Stomach (tissue), 8 donors: ENCODE measurements at regions not wholly inside any gene's neighbourhood (a gene's known extent, or its start where the extent isn't known, plus 50 kb on each side); places are given as distances from the start of the nearest gene placed in this dataset.

Source experiments
- DNase-seq, 2 donors: peaks; one replicate each; pipeline versions ENCODE4 v3.0.0 to v3.0.0-alpha.2; 2013 to 2019
- H3K27ac ChIP-seq, 5 donors: fragments of 200-600 bp in 4 of 5; sonication (generic) in 4 of 5; one replicate each; pipeline ENCODE4 v1.5.1; 2013 to 2019; ENCODE audit warnings: mild to moderate bottlenecking in 1 of 5, moderate library complexity in 1 of 5
- H3K27me3 ChIP-seq, 3 donors: fragments of 200-600 bp; sonication (generic); one replicate each; pipeline ENCODE4 v1.5.1; 2017 to 2019; ENCODE audit warnings: mixed run types in 1 of 3
- H3K36me3 ChIP-seq, 4 donors: fragments of 200-600 bp; sonication (generic); 1 replicate in 3 of 4; 2 replicates in 1 of 4; pipeline ENCODE4 v1.5.1; 2016 to 2019
- H3K4me1 ChIP-seq, 4 donors: fragments of 200-600 bp; sonication (generic); one replicate each; pipeline ENCODE4 v1.5.1; 2016 to 2019
- H3K4me3 ChIP-seq, 4 donors: fragments of 200-600 bp; sonication (generic) in 3 of 4; one replicate each; pipeline ENCODE4 v1.5.1; 2016 to 2019; ENCODE audit warnings: mild to moderate bottlenecking in 1 of 4
- H3K9me3 ChIP-seq, 4 donors: fragments of 200-600 bp; sonication (generic); one replicate each; pipeline ENCODE4 v1.5.1; 2016 to 2019
- CTCF ChIP-seq, 7 experiments: fragments of 450-650 bp in 4 of 7; fragments of 200-600 bp in 3 of 7; sonication (generic) in 3 of 7; IDR thresholded peaks; one replicate each; pipeline ENCODE4 v1.5.1; 2016 to 2019; ENCODE audit warnings: antibody characterized with exemption in 7 of 7, control low read depth in 2 of 7, mild to moderate bottlenecking in 1 of 7
- EP300 ChIP-seq: sonication (generic); formaldehyde crosslinking; IDR thresholded peaks from one replicate; pipeline ENCODE4 v1.6.1; 2017; ENCODE audit warnings: antibody characterized with exemption
- POLR2A ChIP-seq, 4 donors: fragments of 450-650 bp; IDR thresholded peaks; one replicate each; pipeline ENCODE4 v1.6.1; 2016; ENCODE audit warnings: antibody characterized with exemption in 4 of 4, control low read depth in 2 of 4, mild to moderate bottlenecking in 1 of 4, moderate library complexity in 1 of 4
- POLR2AphosphoS5 ChIP-seq, 3 donors: sonication (generic); formaldehyde crosslinking; IDR thresholded peaks; one replicate each; pipeline ENCODE4 v1.6.1; 2016; ENCODE audit warnings: antibody characterized with exemption in 3 of 3
- WGBS, 5 donors: extraction: QIAGEN DNeasy Blood & Tissue Kit in 3 of 5; methylation state at CpG; one replicate each; pipeline versions ENCODE4 v1.1.5 to v1.1.7; 2013 to 2018; 5-methylcytosine and 5-hydroxymethylcytosine counted together
- intact Hi-C: fragments of 100-400 bp; cut with DNase I; formaldehyde crosslinking; loops from one replicate; pipeline ENCODE4 v1.15.1; 2023; ENCODE audit warnings: low total_unique reads
- donor health status: healthy with polysubstance abuse.
- donor health status: Bipolar disorder and iron deficiency.
- donor health status: healthy.

- DNase-seq, result no peak
- no peaks in the 10 kb centered on the region for H3K4me1 ChIP-seq
- no peaks in the 10 kb centered on the region for H3K9me3 ChIP-seq
- H3K27me3 ChIP-seq, result peaks cover 4 to 79% (median 22%) of the 10 kb centered on the region in 3 donors
- WGBS, 5 donors, result 50 to 73% (median 68%) methylated on average over 1 of the region's 1 CpG
- intact Hi-C loops, result no loop called here
- H3K36me3 ChIP-seq, result no peaks in the 10 kb centered on the region
- no peak overlapping the region for H3K27ac ChIP-seq
- H3K4me3 ChIP-seq, result no peak overlapping the region
- TF ChIP-seq CTCF (IDR thresholded peaks at IDR 0.05), result no peak
- TF ChIP-seq EP300, result no peak
- no peak for TF ChIP-seq POLR2A (IDR thresholded peaks at IDR 0.05)
- TF ChIP-seq POLR2AphosphoS5 (IDR thresholded peaks at IDR 0.05), result no peak
These were observed 195.4 kb upstream of the LHX5 start for GRCh38 chr12:113667095-113667494.

DNA sequence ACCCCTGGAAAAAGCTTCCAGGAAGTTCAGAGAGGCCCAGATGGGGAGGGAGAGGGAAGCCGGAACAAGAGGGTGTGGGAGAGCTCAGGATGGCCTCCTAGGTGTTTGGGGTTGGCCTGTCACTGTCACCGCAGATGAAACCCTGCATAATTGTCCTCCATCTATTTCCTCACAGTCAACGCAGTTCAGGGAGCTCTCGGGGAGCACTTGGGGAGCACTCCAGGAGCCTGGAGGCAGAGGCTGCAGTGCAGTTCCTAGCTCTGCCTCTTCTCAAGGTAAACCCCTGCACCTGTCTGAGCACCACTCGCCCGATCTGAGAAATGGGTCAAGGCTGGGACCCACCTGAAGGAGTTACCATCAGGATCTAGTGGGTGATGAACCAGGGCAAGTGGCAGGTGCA lies 194.6 kb upstream of the LHX5 start:
- Histone ChIP-seq H3K27ac (no peak overlapping the region), H3K4me1 (no peaks in the 10 kb centered on the region), H3K9me3 (no peaks in the 10 kb centered on the region), H3K27me3 (peaks cover 4 to 73% (median 22%) of the 10 kb centered on the region in 3 donors), H3K36me3 (no peaks in the 10 kb centered on the region), H3K4me3 (no peak overlapping the region)
- TF ChIP-seq POLR2A (IDR thresholded peaks at IDR 0.05), result no peak
- no peak for TF ChIP-seq EP300
- no peak for TF ChIP-seq POLR2AphosphoS5 (IDR thresholded peaks at IDR 0.05)
- no peak for TF ChIP-seq CTCF (IDR thresholded peaks at IDR 0.05)
- intact Hi-C loops, result no loop called here
- no peak for DNase-seq
- 68 to 79% (median 74%) methylated on average over 5 to 6 of the region's 6 CpGs for WGBS, 5 donors

DNA sequence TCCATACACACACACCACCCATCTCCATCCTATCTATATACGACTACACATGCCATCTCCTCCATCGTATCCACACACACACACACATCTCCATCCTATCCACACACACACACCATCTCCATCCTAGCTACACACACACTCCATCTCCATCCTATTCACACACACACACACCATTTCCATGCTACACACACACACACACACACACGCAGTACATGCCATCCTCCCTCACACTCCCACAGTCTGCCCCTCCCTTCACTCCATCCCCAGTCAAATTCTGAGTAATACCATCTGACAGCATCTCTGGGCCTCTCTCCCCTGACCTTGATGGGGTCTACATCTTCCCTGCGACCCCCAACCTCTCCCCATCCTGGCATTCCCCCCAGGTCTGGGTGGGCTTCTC lies 193.8 kb upstream of the LHX5 start:
- intact Hi-C loops, result no loop called here
- no peak for DNase-seq
- no peak for TF ChIP-seq CTCF (IDR thresholded peaks at IDR 0.05)
- no peak for TF ChIP-seq POLR2AphosphoS5 (IDR thresholded peaks at IDR 0.05)
- no peak for TF ChIP-seq EP300
- TF ChIP-seq POLR2A (IDR thresholded peaks at IDR 0.05), result no peak
- 79 to 86% (median 82%) methylated on average over 4 of the region's 4 CpGs for WGBS, 5 donors
- H3K36me3 ChIP-seq, result no peaks in the 10 kb centered on the region
- peaks cover 4 to 65% (median 22%) of the 10 kb centered on the region in 3 donors for H3K27me3 ChIP-seq
- no peak overlapping the region for H3K4me3 ChIP-seq
- H3K9me3 ChIP-seq, result no peaks in the 10 kb centered on the region
- no peaks in the 10 kb centered on the region for H3K4me1 ChIP-seq
- no peak overlapping the region for H3K27ac ChIP-seq

- no peaks in the 10 kb centered on the region for H3K36me3 ChIP-seq
- intact Hi-C loops, result no loop called here
- H3K9me3 ChIP-seq, result no peaks in the 10 kb centered on the region
- H3K27me3 ChIP-seq, result peaks cover 4 to 57% (median 13%) of the 10 kb centered on the region in 3 donors
- WGBS, 5 donors, result 11 to 27% (median 20%) methylated on average over 6 of the region's 6 CpGs
- H3K4me3 ChIP-seq, result no peak overlapping the region
- no peak overlapping the region for H3K27ac ChIP-seq
- TF ChIP-seq POLR2A (IDR thresholded peaks at IDR 0.05) (no peak), CTCF (IDR thresholded peaks at IDR 0.05) (no peak), EP300 (no peak), POLR2AphosphoS5 (IDR thresholded peaks at IDR 0.05) (no peak)
- no peaks in the 10 kb centered on the region for H3K4me1 ChIP-seq
- no peak for DNase-seq
These were observed 192.6 kb upstream of the LHX5 start for GRCh38 chr12:113664224-113664681.
